ENCODE measurements at regions not wholly inside any gene's neighbourhood (a gene's known extent, or its start where the extent isn't known, plus 50 kb on each side); places are given as distances from the start of the nearest gene placed in this dataset.
"Not testable (repeated sequence)": the region's sequence is repeated elsewhere in the genome, so short reads cannot be mapped to it uniquely, and the experiment has no call there.

DNA sequence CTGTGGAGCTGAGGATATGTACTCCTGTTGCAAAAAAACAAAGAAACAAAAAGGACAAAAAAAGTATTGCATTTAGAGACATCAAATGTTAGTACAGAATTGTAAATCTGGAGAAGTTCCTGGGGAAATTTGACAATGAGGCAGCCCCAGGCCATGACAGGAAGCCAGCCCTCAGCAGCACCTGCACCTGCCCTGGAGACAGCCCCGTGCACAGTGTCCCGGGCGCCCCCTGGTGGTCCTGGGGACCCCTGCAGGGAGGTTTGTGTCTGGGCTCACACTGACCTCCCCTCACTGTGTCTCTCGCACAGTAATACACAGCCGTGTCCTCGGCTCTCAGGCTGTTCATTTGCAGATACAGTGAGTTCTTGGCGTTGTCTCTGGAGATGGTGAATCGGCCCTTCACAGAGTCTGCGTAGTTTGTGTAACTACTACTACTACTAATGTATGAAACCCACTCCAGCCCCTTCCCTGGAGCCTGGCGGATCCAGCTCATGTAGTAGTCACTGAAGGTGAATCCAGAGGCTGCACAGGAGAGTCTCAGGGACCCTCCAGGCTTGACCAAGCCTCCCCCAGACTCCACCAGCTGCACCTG, 590.1 kb downstream of the TMEM121 start:
- DNase-seq = peak; percentile 36 to 39

DNA sequence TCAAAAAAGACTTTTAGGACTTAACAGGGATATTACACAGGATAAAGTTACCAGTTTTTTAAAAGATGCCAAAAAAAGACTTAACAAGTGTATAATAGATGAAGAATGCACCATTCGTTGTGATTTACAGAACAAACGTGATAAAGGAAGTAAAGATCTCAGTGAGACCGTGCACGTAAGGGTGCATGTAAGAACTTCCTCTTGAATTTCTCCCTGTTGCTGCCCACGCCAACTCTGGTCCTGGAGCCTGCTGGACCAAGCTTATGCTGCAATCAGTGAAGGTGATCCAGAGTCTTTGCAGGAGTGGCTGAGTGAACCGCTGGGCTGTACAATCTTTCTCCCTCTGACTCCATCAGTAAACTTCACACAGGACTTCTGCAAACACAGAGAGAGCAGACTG, 593.7 kb downstream of the TMEM121 start:
- no peak for DNase-seq

DNA sequence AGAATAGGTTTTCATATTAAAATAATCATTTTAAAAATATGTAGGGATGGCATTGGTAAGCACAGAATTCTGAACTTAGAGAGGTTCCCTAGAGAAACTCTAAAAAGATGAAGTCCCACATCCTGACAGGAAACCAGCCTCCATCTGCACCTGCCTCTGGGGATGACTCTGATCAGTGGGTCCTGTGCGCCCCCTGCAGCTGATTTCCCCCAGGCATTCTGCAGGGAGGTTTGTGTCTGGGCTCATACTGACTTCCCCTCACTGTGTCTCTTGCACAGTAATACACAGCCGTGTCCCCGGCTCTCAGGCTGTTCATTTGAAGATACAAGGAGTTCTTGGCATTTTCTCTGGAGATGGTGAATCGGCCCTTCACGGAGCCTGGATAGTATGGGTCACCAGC, 602.9 kb downstream of the TMEM121 start:
- peak in 1 of 2 donors; percentile 47 for DNase-seq

DNA sequence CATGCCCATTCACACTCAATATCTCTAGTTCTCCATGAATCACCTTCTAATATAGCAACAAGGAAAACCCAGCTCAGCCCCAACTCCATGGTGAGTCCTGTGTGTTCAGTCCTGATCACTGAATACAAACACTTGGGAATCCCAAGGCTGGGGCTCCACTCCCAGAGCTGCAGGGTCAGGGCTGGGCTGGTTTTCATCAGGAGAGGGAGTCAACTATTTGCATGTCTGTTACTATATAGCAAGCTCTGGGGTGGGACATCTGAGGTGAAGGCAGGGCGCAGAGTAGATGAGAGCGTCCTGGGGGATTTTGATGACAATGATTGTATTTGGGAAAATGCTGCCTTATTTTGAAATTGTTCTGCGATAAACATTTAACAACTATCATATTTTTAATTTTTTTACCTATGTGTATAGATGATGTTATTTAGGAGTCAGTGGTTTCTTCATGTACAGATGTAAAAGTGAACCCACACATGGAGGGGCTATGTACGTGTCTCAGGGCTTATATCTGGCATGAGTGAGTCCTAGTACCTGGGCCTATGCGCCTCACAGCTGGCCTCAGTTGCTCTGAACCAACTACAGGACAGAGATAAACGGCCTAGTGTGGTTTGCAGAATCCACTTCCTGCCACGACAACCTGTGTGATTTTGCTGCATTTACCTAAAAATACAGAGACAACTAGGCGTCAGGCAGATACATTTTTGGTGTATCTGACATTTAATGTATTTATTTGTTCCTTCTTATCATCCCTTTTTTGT, 603.7 kb downstream of the TMEM121 start:
- not testable (repeated sequence) for DNase-seq

DNA sequence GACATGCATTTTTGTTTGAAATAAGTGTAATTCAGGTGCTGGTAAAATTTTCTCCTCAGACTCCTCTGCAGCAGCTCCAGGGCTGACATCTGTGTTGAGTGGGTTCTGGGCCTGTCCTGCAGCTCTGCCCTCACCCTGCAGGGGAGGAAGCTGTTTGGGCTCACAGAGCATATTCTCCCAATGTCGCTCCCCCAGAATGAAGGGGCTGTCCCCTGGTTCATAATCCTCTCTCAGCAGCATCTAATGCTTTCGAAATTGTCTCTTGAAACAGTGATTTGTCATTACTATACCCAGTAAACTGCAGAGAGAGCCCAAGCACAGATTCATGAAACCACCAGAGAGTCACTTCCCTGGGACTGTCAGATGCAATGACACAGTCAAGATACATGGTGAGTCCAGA, 606.7 kb downstream of the TMEM121 start:
- not testable (repeated sequence) for DNase-seq

DNA sequence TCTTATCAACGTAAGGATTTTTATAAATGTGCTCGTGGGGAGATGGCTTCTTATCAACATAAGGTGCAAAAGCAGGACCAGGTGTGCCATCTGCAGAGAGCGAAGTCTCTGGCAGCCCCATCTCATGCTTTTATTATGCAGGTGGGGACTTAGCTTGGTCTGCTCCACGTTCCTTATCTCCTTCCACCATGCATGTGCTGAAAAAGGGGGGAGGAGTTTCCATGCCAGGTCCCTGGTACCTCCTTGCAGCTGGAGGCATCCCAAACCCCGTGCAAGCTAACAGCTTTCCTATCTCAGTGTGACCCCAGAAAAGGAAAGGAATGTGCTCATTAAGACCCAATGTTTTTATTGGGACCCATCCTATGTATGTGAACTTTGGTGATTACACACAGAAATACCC, 608.5 kb downstream of the TMEM121 start:
- no peak for DNase-seq

DNA sequence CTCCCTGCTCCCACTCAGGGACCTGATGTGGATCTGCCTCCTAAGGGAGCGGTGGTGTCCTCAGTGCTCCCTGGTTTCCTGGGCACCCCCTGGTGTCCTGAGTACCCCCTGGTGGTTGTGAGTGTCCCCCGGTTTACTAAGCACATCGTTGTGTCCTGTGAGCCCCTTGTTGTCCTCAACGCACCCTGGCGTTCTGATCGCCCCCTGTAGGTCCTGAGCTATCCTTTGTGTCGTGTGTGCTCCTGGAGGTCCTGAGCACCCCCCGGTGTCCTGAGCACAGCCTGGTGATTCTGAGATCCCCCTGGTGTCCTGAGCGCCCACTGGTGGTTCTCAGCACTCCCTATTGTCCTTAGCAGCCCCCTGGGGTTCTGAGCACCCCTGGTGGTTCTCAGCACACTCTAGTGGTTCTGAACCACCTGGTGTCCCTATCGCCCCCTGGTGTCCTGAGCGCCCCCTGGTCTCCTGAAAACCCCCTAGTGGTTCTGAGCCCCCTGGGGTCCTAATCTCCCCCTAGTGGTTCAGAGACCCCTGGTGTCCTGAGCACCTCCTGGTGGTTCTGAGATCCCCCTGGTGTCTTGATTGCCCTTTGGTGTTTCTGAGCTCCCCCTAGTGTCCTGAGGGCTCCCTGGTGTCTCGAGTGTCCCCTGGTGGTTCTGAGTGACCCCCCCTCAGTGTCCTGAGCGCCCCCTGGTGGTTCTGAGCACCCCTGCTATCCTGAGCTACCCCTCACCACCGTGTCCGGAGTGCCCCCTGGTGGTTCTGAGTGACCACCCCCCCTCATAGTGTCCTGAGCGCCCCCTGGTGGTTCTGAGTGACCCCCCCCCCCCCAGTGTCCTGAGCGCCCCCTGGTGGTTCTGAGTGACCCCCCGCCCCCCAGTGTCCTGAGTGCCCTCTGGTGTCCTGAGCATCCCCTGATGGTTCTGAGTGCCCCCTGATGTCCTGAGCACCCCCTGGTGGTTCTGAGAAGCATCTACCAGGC, 615.1 kb downstream of the TMEM121 start:
- peak; percentile 63 to 69 for DNase-seq

DNA sequence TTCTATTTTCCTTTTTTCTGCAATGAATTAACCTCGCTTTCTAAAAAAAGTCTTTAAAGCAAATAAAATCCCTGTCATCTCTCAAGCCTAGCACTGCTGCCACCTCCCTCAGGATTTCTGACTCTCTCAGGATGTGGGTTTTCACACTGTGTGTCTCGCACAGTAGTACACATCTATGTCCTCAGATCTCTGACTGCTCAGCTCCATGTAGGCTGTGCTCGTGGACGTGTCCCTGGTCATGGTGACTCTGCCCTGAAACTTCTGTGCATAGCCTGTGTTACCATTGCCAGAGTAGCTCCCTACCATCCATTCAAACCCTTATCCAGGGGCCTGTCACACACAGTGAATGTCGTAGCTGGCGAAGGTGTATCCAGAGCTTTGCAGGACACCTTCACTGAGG, 619.3 kb downstream of the TMEM121 start:
- not testable (repeated sequence) for DNase-seq

DNA sequence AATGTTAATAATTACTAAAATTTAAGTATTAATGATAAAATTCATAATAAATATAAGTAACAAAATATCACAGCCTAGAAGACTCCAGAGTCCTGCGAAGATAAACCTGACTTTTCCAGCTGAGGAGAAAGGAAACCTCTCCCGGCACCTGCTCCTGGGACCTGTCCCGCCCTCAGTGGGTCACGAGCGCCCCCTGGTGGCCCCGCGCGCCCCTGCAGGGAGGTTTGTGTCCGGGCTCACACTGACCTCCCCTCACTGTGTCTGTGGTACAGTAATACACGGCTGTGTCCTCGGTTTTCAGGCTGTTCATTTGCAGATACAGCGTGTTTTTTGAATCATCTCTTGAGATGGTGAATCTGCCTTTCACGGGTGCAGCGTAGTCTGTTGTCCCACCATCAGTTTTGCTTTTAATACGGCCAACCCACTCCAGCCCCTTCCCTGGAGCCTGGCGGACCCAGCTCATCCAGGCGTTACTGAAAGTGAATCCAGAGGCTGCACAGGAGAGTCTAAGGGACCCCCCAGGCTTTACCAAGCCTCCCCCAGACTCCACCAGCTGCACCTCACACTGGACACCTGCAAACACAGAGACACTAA, 627.1 kb downstream of the TMEM121 start:
- DNase-seq = peak; percentile 91 to 92

DNA sequence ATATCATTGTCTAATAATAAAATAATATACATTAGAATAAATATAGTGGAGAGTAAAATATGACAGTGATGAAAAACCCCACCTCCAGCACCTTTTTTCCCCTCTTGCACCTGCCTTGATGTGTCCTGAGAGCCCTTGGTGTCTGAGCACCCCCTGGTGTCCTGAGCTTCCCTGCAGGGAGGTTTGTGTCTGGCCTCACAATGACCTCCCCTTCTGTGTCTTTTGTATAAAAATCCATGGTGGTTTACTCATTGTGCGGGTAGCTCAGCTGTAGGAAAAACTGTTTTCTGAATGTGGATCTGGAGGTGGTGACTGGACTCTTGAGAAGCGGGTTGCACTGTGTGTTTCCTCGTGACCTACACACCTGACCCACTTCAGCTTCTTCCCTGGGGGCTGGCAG, 636.9 kb downstream of the TMEM121 start:
- no peak for DNase-seq

DNA sequence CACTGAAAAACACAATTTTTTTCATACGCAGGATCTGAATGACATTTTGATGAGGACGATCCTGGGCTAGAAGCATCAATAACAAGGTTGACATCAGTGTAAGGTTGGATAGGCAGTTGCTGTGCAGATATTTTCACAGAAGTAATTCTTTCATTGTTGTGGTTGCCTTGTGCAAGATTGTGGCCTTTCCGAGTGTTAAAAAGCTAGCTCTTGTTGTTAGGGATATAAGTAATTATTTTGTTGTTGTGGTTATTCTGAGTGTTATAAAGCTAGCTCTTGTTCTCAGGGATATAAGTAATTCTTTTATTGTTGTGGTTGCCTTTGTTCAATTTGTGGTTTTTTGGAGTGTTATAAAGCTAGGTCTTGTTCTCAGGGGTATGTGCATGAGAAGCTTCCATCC, 637.4 kb downstream of the TMEM121 start:
- not testable (repeated sequence) for DNase-seq

DNA sequence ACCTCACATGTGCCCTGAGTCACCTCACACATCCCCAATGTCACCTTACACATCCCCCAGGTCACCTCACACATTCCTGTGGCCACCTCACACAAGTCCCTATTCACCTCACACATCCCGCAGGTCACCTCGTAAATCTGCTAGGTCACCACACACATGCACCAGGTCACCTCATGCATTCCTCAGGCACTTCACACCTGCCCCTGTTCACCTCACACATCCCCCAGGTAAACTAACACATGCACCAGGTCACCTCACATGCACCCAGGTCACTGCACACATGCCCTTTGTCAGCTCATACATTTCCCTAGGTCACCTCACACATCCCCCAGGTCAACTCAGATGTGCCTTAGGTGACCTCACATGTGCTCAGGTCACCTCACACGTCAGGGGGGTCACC, 639.8 kb downstream of the TMEM121 start:
- DNase-seq = no peak

DNA sequence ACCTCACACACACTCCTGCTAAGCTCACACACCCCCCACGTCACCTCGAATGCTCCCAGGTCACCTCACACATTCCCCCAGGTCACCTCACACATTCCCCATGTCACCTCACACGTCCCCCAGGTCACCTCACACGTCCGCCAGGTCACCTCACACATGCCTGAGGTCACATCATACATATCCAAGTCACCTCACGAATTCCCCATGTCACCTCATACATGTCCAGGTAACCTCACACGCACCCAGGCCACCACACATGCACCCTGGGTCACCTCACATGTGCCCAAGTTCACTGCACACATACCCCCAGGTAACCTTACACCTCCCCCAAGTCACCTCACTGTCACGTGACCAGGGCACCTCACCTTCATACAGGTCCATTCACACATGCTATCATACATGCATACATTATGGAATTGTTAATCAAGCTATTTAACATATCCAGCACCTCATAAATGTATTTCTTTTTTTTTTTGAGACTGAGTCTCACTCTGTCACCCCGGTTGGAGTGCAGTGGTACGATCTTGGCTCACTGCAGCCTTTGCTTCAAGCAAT, 640.3 kb downstream of the TMEM121 start:
- no peak for DNase-seq

DNA sequence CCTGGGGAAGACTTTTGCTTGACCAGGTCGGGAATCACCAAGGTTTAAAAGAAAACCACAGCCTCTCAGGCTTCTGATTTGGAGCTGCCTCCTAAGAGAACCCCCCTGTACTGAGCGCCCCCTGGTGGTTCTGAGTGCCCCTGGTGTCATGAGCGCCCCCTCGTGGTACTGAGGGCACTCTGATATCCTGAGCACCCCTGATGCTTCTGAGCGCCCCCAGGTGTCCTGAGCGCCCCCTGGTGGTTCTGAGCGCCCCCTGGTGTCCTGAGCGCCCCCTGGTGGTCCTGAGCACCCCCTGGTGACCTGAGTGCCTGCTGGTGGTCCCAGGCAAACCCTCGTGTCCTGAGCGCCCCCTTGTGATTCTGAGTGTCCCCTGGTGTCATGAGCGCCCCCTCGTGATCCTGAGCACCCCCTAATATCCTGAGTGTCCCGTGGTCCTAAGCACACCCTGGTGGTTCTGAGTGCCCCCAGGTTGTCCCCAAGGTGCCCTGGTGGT, 643.8 kb downstream of the TMEM121 start:
- DNase-seq = peak; percentile 77 to 81

DNA sequence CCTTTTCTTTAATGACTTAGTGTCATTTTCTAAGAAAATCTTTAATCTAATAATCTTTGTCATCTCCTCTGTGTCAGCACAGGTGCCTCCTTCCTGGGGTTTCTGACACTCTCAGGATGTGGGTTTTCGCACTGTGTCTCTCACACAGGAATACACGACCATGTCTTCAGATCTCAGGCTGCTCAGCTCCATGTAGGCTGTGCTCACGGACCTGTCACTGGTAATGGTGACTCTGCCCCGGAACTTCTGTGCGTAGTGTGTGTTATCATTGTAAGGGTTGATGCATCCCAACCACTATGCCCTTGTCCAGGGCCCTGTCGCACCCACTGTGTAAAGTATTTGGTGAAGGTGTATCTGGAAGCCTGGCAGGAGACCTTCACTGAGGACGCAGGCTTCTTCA, 647.8 kb downstream of the TMEM121 start:
- peak; percentile 42 to 44 for DNase-seq

DNA sequence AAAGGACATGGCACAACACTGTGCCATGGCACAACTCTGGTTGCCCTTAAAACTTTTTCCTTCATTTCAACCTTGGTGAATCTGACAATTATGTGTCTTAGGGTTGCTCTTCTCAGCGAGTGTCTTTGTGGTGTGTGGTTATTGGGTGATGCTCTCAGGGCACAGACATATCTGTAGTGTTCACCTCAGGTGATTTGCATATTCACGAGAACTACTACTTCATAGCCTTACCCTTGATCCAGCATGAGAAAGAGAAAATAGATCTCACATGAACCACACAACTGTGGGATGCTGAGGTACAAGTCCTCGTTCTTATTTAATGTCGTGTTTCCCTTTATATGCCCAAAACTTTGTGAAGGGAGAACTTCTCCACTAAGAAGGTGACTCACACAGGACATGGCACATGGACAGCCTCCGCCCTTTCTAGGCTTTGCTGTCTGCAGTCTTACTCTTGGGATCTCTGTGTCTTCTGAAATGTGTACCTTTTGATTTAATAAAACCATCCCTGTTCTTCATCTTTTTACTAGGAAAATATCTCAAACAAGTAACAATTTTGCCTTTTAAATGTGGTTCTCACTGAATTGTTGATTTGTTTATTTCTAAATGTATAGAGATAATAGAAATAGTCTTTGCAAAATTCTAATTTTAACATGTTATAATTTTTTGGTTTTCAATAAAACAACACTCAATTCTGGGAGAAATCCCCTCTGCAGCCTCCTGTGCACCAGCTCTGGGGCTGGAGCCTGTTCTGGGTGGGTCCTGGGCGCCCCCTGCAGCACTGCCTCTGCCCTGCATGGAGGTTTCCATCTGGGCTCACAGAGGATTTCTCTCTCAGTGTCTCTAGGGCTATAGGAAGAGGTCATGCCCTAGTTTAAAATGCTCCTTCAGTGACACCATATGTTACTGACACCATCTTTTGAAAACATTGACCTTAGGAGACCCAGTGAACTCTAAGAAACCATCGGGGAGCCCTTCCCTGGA, 651.2 kb downstream of the TMEM121 start:
- DNase-seq = peak; percentile 21 to 39

DNA sequence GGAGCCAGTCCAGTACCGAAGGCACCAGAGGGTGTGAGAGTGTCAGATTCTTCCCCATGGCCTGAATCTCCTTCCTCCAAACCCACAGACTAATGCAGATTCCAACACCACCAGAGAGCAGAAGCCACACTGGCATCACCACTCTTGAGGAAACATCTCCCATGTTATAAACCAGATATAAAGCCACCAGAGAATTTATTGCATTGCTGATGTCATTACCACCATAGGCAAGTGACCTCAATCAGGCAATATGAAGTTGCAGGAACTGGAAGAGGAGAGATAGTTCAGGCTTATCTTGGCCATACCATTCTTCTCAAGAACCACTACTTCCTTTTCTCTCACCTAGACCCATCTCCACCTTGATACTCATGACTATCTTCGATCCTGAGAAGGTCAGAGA, 653.4 kb downstream of the TMEM121 start:
- no peak for DNase-seq

DNA sequence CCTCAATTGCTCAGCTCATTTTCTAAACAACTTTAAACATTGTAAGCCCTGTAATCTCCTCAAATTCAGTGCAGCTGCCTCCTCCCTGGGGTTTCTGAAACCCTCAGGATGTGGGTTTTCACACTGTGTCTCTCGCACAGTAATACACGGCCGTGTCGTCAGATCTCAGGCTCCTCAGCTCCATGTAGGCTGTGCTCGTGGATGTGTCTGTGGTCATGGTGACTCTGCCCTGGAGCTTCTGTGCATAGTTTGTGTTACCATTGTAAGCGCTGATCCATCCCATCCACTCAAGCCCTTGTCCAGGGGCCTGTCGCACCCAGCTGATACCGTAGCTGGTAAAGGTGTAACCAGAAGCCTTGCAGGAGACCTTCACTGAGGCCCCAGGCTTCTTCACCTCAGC, 658.4 kb downstream of the TMEM121 start:
- peak; percentile 61 to 62 for DNase-seq

DNA sequence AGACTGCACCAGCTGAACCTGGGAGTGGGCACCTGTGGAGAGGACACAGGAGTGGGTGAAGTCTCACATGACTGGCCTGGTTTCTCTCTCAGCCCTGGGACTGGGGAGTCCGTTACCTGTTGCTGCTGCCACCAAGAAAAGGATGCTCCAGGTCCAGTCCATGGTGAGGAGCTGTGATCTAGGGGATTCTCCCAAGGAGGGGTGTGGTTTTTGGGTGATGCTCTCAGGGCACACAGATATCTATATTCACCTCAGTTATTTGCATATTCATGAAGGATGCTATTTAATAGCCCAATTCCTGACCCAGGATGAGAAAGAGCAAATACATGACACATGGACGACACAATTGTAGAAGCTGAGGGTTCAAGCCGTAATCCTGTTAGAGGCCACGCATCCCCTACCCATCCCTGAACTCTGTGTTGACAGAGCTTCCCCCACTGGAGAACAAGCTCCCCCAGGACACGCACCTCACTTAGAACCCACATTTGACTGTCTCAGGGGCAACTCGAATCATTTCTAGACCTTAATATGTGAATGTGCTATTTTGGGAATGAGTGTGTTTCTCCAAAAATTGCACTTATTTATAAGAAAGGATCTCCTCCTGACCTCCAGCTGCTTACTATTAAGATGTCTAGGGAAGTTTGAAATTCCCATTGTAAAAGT, 658.9 kb downstream of the TMEM121 start:
- not testable (repeated sequence) for DNase-seq

DNA sequence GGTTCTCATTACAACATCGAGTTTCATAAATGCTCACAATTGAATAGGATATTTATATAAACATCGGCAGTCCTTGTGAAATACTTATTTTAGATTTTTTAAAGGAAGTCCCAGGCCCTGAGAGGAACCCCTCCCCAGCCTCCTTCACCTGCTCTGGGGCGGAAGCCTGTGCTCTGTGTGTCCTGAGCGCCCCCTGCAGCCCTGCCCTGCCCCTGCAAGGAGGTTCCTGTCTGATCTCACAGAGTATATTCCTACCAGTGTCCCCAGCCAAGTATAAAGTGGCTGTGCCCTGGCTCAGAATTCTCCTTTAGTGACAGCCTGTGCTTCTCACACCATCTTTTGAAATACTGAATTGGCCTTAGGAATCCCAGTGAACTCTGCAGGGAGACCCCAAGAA, 659.5 kb downstream of the TMEM121 start:
- DNase-seq = peak; percentile 70 to 74

DNA sequence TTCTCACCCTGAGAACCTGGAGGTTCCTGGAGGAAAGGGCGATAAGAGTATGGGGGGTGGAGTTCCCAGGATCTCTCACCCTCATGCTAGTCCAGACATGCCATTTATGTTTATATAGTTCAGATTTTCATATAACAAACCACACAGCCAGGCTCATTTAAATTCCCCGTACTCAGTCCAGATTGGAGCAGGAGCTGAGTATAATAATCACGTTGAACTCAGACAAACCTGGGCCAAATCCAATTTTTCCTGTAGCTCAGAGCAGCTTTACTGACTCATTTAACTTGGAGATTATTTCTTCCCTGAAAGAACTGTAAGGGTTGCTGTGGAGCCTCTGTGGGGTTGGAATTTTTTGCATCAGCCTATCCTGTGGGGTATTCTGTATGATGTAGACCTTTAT, 660.8 kb downstream of the TMEM121 start:
- DNase-seq = no peak

Data from stimulated activated CD4-positive, alpha-beta T cell treated with anti-CD3 and anti-CD28 coated beads, Interleukin-2, amount 100 ng/mL, for 24 hours (primary cell).